ENCODE measurements at regions not wholly inside any gene's neighbourhood (a gene's known extent, or its start where the extent isn't known, plus 50 kb on each side); places are given as distances from the start of the nearest gene placed in this dataset.
"Not testable (repeated sequence)": the region's sequence is repeated elsewhere in the genome, so short reads cannot be mapped to it uniquely, and the experiment has no call there.

DNA sequence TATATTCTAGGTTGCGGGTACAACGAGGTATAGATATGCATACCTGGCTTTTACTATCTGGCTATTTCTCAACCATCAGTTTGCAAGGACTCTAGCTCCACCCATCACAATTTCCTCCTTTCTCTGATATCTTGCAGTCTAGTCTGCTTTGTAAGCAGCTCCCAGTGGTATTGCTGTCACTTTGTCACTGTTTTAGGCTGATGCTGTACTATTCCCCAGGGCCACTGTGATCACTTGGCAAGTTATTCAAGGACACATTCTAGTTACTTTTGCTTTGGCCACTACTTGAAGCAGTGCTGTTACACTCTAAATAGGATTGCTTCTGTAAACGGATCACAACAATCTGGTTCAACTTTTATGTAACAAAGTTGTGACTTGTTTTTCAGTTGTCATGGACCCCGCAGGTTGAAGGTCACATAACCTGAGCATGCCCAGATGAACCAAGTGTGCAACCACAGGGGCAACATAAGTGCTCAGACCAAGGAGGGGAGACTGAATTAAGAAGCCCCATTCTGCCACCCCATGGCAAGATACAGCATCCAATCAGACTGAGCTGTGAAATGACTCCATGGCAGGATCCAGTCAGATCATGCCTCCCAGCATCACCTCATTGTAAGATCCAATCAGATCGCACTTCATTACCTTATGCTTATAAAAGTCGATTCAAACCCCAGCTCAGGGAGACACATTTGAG, 588.4 kb upstream of the CITED2 start:
- DNase-seq, result no peak

DNA sequence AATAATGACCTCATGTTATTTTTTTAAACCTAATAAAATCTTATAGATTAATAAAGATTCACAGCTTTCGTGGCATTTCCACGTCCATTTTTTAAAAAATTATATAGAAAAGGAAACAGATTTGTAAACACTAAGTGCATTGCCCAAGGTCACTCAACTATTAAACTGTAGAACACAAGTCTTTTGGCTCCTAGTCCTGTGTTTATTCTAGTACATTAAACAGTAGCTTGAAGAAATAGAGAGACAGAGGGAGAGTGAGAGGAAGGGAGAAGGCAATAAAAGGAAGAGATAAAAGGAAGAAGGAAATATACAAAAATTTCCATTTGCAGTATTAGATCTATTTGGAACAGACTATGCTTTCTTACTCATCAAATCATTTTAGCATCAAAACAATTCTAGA, 586.7 kb upstream of the CITED2 start:
- no peak for DNase-seq

DNA sequence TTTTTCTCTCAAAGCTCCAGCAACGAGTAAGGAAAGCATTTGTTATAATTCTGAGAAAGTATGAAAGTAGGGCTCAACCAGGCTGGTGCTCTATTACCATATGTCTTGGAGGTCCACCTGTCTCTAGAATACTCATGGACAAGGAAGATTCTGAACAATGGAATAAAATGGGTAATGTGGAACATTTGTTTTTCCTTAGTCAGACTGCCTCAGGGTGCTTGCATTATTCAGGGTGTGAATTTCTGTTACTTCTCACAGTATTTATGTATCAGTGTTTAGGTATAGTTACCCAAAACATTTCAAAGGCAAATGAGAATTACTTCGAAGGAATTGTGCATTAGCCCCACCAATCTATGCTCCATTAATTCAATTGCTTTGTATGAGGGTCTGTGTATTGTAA, 586.2 kb upstream of the CITED2 start:
- DNase-seq, result no peak

DNA sequence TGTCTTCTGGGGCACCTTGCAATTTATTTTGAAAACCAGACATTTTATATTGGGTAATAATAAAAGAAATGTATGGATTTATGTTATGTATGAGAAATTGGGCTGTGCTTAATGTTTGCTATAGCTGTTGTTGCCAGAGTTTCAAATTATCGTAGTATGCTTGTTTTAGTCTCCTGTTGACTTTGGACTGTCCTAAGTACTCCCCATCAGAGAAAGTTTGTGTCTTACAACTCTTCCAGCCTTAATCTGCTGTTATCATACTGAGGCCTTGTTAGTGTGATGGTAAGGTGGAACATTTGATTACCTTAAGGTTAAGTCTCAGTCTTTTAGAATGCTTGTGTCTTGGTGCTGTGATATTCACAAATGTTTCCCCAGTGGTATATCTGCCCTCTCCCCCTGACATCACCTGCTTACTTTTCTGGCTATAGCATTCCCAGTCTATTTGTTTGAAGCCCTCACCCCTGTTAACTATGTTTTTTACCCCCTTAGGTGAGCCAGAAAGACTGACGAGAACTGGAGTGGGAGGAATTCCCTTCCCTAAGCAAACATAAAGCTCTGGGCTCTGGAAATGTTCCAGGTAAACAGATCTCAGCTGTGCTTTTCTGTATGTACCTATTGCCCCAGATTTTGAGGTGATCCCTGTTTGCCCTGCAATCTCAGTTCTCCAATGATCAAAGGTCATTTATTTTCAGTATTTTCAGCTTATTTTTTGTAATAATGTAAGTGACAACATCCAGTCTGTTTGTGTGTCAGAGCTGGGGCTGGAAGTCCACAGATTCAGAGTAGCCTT, 581.1 kb upstream of the CITED2 start:
- DNase-seq, result no peak

DNA sequence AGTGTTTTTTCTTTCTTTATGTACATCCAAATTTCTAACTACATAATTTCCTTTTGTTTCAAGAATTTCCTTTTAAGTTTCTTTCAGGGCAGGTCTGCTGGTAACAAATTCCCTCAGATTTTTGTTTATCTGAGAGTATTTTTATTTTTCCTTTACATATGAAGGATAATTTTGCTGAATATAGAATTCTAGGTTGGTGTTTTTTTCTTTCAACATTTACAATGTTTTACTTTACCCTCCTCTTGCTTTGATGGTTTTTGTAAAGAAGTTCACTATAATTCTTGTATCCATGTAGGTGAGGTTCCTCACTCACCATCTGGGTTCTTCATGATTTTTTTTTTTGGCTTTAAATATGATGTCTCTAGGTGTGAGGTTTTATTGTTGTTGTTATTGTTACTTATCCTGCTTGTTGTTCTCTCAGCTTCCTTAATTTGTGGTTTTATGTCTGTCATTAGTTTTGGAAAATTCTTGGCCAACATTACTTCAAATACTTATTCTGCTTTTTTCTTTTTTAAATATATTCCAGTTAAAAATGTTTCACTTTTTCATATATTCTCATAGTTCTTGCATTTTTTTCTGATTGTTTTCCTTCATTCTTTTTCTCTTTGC, 580.1 kb upstream of the CITED2 start:
- no peak for DNase-seq

DNA sequence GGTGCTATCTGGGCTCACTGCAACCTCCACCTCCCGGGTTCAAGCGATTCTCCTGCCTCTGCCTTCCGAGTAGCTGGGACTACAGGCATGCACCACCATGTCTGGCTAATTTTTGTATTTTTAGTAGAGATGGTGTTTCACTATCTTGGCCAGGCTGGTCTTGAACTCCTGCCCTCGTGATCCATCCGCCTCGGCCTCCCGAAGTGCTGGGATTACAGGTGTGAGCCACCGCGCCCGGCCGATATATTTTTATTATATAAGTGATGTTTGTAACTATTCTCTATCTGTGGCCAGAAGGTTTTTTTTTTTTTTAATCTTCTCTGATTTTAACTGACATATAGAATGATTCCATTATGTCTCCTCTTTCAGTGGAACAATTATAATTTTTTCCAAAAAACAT, 579.3 kb upstream of the CITED2 start:
- not testable (repeated sequence) for DNase-seq

DNA sequence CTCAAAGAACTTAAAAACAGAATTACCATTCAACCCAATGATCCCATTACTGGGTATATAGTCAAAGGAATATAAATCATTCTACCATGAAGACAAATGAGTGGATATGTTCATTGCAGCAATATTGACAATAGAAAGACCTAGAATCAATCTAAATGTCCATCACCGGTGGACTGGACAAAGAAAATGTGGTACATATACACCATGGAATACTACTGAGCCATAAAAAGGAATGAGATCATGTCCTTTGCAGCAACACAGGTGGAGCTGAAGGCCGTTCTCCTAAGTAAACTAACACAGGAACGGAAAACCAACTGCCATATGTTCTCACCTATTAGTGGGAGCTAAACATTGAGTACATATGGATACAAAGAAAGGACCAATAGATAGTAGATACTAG, 576.7 kb upstream of the CITED2 start:
- DNase-seq, result no peak

DNA sequence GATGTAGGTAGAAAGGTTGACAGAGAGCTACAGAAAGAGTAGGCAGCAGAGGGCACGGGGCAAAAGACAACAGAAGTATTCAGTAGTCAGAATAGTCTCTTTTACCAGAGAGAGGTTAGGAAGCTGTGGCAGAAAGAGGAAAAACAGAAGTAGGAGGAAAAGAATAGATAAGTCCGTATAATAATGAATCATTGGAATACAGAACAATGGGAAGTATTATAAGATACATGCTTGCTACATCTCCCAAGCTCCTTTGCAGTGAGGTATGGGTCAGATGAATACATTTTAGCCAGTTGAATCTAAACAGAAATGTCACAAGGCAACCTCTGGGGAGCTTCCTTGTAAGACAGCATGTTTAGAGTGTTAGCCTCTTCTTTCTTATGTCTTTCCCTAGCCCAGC, 570.5 kb upstream of the CITED2 start:
- DNase-seq, result no peak

DNA sequence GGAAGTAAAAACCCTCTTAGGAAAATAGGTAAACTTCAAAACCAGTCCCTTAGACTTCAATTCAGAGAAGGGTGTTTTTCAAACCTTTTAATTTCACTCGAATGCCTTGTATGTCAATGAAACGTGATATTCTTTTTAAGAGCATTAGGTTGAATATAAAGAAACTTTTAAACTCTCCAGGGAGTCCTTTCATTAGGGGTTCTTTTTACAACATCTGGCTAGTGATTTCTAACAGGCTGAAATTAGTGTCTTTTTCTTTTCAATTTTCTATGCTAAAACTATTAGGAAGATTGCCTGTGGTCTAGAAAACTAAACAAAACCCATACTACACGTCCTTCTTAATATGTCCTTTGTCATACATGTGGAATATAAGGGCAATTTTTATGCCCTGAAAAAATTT, 569.7 kb upstream of the CITED2 start:
- no peak for DNase-seq

DNA sequence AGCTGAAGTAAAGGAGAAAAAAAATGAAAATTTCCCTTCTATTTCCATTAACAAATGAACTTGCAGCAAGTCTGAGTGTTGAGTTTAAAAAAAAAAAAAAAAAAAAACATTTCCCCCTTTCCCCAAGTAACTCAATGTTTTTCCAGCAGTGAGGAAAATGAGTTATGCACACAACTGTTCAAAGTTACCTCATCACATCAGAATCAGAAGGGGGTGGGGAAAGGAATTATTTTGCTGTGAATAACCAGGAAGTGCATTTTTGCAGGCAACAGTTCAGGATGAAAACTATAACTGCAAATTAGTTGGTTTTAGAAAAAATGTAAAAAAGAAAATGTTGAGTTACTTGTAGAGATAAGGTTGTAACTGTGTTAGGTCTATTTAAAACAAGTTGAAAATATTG, 568.9 kb upstream of the CITED2 start:
- DNase-seq, result no peak

DNA sequence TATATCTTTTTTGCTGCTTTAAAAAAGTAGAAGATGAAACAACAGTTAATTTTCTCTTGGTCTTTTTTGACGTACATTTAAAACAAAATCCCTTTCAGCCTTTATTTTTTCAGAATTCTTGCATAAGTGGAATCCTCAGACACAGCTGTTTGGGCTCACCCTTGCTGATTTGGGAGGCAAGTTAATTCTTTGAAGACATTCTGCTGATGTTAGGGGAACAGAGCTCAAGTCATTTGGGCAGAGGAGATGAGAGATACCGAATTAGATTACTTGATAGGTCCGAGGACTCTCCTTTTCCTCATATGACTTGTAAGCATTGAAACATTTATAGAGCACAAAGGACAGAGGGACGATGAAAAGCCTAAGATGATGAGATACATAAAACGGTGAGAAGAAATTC, 567.9 kb upstream of the CITED2 start:
- DNase-seq, result no peak

DNA sequence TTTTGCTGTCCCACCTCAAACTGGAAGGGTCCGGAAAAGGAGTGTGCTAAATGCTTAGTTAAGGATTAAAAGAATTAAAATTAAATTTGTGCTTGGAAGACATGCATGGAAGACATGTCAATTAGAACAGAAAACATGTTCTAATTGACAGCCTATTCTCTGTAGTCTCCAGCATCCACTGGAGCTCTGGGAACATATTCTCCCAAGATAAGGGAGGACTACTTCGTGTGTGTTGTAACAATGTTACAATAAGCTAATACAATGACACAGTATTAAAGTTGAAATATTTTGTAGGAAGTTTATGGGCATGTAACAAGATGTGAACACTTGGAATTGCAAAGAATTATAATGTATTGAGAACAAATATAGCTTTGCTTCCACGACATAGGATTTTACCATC, 567.4 kb upstream of the CITED2 start:
- DNase-seq, result no peak

DNA sequence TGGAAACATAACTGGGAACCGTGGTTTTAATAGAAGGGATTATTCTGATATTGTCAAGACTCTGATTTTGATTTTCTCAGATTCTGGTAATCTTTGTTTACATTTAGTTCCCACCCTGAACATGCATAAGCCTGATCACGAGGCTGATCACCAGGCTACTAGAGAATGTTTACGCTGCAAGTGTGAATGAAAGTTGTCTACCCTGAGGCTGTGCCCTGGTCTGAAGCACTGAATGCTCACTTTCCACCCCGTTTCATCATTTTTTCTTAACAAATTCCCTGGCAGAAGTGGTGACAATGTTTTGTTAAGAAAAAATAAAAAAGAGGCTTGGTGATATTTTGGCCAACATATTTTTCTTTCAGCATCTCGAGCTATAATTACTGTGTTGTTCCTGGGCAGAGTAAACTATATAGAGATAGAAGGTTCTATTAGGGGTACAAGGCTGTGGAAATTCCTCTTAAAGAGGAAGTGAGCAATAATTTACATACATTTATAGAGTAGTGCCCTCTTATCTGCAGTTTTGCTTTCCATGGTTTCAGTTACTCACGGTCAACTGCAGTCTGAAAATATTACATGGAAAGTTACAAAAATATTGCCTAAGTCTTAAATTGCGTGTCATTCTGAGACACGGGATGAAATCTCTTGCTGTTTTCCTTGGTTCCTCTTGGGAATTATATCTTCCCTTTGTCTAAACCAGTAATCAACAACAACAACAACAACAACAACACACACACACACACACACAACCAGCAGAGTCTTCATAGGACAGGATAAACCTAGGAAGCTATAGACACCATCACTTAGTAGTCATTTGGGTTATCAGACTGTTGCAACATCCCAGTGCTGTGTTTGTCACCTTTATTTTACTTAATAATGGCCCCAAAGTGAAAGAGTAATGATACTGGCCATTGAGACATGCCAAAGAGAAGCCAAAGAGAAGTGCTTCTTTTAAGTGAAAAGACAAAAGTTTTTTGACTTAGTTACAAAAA, 566.6 kb upstream of the CITED2 start:
- no peak for DNase-seq

DNA sequence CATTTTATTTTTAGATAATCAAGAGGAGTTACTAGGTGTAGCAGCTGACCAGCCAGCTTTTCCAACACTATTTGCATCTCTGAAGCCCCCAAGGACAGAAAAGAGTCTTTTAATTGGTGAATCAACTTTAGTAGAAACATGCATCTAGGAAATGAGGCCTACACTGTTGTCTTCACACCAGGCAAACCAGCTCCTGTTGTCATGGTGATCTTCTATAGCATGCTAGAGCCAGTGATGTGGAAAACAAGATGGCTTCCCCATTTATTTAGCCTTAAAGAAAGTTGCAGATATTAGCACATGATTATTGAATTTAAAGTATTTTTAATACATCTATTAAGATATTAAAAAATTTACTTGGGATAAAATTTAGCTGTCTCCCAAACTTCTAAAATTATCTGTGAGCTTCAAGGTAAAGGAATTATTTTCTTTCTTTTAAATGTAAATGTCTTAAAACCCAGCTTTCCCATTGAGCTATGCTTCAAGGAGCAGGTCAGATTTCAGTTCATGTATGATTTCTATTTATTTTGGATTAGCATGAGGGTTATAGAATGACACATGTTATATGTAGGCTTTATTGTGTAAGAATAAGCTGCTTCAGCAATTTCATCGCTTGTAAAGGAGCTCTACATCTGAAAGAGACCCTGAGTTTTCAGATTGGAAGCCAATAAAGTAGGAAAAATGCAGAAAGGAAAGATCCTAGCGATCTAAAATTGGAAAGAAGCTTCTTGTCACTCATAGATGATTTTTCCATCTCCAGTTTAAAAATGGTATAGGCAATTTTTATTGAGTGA, 564.9 kb upstream of the CITED2 start:
- no peak for DNase-seq

DNA sequence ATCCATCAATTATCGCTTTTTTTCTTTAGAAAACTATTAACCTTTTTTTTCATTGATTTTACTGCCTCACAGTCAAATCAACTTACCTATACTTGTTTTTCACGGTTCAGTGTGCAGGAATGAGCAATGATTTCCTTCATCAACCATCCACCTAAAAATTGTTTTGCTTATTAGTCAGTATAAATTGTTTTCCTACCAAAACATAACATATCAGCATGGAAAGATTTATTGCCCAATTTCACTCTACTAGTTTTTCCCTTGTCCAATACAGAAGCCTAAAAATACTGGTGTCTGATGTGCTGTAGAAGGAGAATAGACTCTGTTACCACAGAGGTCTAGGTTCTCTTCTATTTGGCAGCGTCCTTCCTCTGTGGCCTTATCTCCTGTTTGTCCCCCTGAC, 558.2 kb upstream of the CITED2 start:
- no peak for DNase-seq

DNA sequence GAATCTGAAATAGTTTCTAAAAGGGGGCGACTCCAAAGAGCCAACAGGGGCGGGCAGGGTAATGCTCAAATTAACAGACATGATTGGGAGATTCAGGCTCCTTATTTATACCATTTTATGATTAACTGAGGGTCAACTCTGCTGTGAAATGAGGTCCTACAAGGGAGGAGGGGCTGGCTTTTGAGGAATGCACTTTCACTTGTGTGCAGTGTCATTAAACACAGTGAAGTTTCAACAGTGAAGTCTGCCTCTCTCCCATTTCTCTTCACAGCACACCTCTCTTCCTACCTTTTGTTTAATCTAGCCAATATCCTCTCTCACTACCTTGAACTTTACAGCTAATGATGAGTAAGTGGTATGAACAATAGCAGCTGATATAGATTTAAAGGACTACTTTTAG, 557.3 kb upstream of the CITED2 start:
- DNase-seq, result no peak

DNA sequence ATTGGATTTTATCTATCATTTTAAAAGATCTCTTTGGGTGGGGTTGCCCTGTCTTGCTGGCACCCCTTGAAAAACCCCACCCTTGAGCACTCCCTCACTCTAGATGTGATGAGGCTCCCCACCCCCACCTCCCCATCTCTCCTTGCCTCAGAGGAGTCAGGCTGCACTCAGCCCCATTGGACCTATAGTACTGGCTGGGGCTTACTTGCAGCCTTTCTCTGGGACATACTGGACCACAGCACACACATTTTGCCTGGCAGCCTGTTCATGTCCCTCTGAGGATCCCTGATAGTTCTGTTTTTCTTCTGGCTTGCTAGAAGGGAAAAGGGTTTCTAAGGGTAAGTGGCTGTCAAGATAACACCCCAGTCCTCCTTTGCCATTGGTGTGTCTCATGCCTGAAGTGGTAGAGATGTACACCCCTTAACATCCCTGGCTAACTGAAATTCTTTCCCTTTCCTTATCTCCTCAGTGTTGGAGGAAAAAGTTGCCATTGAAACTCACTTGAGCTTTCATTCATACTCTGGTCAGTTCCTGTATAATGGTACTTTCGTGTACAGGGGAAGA, 553.4 kb upstream of the CITED2 start:
- DNase-seq, result no peak

DNA sequence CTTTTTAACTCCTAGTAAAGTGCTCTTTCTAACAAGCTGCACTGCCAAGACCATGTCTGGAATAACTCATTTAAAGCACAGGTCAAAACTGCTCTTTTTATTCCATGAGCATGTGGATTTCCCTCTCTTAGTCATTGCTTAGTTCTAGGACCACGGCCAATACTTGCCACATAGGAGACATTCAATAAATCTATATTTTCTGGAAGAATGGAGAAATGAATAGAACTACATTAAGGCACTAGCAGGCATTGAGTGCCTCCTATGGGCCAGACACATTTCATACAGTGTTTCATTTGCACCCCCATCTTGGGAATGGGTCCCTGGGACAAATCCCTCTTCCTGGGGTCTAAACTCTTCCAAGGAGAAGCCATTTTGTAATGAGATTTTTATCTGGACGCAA, 552.8 kb upstream of the CITED2 start:
- no peak for DNase-seq

DNA sequence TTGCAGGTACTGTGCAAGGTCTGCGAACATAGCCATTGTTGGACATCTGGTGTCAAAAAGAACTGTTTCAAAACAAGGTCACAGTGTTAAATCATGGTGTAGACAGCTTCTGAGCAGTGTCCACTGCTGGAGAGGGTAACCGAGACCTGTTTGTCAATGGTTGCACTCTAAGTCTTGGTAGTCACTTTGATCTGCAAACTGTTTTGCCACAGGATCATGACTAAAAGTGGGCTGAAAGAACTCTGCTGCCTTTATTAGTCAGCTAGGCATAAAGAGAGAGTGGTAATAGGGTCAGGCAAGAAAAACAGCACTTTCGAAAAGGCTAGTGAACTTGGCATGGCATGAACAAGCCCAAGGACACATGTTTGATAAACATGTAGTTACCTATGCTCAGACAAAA, 552.3 kb upstream of the CITED2 start:
- no peak for DNase-seq

DNA sequence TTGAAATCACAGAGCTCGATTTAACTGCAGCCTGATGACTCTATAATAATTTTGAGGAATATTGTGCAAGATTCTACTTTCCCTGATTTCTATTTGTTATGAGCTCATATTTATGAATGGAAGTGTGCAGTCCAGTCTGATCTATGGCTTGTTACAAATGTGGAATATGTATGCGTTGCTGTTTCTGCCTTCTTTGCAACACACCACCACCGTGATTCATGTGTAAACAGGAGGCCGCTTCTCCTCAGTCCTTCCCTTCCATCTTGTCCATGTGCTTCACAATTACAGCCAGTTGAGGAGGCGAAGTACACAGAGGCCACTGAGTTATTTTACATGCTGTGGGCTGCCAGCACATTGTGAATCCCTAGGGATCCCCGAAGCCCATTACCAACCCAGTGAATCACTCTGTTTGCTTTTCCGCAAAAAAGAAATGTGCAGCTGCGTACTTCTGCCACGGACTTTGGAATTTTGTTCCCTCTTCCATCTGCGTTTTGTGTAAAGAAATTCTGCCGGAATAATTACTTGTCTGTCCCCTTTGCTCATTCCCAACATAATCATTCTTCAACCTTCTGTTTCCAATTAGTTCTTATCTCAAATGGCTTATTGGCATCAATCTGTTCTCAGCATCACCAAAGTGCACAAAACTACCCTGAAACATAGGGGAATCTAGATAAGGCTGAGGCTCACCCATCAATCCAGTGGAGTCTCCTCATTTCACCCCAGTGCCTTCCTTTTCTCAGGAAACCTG, 551.6 kb upstream of the CITED2 start:
- DNase-seq, result no peak

DNA sequence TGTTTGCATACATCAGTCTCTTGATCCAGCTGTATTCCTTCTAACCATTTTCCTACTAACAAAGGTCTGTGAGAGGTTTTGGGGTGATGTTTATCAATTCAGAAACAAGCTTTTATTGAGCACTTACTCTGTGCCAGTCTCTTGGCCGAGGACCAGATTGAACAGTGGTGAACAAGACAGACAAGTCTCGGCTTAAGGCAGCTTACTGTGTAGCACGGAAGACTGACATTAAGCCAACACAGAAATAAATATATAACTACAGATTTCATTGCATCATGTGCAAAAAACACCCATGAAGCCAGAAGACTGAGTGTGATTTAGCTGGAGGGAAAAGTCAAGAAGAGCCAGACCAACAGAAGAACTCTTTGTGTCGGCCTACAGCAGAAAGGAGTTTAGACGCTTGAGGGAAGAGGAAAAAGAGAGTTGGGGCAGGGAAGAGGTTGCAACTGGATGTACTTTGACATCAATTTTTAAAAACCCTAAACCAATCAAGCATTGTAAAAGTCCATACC, 549.6 kb upstream of the CITED2 start:
- no peak for DNase-seq

All from activated CD4-positive, alpha-beta T cell treated with anti-CD3 and anti-CD28 coated beads, Interleukin-2, amount 50 U/mL, for 1 hour (primary cell).